ENCODE measurements at regions not wholly inside any gene's neighbourhood (a gene's known extent, or its start where the extent isn't known, plus 50 kb on each side); places are given as distances from the start of the nearest gene placed in this dataset.

- in situ Hi-C loops (cut with MboI; ENCODE audit: low sequenced_read_pairs) = no loop called here
Measured at GRCh38 chr15:98139337-98139736, 178.8 kb downstream of the ARRDC4 start.

DNA sequence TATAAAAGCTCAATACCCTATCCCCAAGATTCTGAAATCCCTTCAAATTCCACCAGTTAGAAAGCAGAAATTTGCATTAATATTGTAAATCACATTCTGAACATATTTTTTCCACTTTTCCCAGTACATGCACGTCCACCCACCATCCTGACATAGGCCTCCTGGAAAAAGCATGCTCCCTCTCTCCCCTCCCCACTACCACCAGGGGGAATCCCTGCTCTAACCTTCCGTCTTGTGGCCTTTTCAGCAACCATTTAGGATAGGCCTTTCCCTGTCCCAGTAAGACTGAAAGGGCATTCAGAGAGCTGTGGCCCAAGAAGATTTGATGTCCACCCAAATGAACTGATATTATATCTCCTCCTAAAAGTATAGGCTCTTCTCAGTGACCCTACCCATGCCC, 182.1 kb downstream of the ARRDC4 start:
- in situ Hi-C loops (cut with MboI; ENCODE audit: low sequenced_read_pairs) = no loop called here

DNA sequence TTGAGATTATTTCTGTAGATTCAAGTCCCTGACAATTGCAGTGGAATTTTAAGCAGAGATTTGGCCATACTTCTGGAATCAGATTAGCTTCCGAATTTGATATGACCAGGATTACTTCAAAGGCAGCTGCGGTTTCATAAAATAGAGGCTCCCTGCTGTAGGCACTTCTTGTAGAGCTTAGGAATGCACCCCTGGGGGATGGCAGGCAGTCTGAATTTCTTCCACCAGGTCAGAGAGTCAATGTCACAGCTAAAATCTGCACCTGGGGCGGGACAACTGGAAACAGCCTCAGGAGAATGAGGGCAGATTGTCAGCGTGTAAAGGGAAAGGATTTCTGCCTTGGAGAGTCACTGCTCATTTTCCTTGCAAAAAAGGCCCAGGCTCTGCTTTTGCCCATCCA, 182.6 kb downstream of the ARRDC4 start:
- in situ Hi-C loops (cut with MboI; ENCODE audit: low sequenced_read_pairs) = no loop called here

- in situ Hi-C loops (cut with MboI; ENCODE audit: low sequenced_read_pairs) = no loop called here
Measured at GRCh38 chr15:98144388-98144787, 183.9 kb downstream of the ARRDC4 start.

GRCh38 chr15:98146031-98146820, 185.7 kb downstream of the ARRDC4 start:
- in situ Hi-C loops (cut with MboI; ENCODE audit: low sequenced_read_pairs) = no loop called here

DNA sequence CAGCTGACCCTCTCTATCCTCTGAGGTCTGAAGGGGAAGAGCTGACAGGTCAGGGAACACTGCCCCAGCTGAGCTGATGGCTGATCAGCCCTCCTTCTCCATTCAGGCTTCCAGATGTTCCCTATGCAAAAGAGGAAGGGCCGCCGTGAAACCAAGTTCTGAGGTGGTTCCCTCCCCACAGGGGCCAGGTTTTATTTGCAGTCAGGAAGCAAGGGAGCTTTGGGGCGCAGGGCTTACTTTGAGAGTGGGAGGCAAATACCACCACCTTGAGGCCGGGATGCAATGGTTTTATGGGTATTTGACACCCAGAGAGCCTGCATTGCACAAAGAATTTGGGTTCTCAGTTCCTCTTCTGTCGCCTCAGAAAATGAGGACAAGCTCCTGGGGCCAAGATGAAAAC, 186.9 kb downstream of the ARRDC4 start:
- in situ Hi-C loops (cut with MboI; ENCODE audit: low sequenced_read_pairs) = no loop called here

GRCh38 chr15:98150084-98150483, 189.6 kb downstream of the ARRDC4 start:
- in situ Hi-C loops (cut with MboI; ENCODE audit: low sequenced_read_pairs) = no loop called here

GRCh38 chr15:98150536-98150935, 190.0 kb downstream of the ARRDC4 start:
- in situ Hi-C loops (cut with MboI; ENCODE audit: low sequenced_read_pairs) = no loop called here

- in situ Hi-C loops (cut with MboI; ENCODE audit: low sequenced_read_pairs) = no loop called here
Measured at GRCh38 chr15:98151096-98151495, 190.6 kb downstream of the ARRDC4 start.

DNA sequence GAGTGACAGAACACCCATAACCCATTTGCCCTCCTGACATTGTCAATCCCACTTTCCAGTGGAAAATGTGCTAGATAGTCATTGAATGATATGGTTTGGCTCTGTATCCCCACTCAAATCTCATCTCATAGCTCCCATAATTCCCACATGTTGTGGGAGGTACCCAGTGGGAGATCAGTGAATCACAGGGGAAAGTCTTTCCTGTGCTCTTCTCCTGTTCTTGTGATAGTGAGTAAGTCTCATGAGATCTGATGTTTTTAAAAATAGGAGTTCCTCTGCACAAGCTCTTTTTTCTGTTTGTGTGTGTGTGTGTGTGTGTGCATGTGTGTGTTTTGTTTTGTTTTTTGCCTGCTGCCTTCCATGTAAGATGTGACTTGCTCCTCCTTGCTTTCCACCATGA, 191.7 kb downstream of the ARRDC4 start:
- in situ Hi-C loops (cut with MboI; ENCODE audit: low sequenced_read_pairs) = no loop called here

GRCh38 chr15:98154863-98155262, 194.4 kb downstream of the ARRDC4 start:
- in situ Hi-C loops (cut with MboI; ENCODE audit: low sequenced_read_pairs) = no loop called here

DNA sequence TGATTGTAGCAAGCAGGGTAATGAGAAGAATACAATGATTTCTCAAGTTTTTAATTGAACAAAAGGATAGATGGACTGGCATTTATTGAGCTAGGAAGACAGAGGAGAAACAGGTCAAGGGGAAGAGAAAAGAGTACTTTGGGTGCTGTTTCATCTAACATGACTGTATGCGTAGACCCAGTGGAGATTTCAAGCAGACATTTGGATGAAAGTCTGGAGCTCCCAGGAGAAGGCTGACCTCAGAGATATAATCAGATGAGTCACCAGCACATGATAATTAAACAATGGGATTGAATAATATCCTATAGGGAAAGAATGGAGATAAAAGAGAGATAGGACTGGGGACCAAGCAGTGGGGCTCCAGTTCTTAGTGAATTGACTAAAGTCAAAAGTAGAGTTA, 194.9 kb downstream of the ARRDC4 start:
- in situ Hi-C loops (cut with MboI; ENCODE audit: low sequenced_read_pairs) = no loop called here

GRCh38 chr15:98160236-98160635, 199.7 kb downstream of the ARRDC4 start:
- in situ Hi-C loops (cut with MboI; ENCODE audit: low sequenced_read_pairs) = no loop called here

- in situ Hi-C loops (cut with MboI; ENCODE audit: low sequenced_read_pairs) = no loop called here
Measured at GRCh38 chr15:98163319-98164045, 203.0 kb downstream of the ARRDC4 start.

DNA sequence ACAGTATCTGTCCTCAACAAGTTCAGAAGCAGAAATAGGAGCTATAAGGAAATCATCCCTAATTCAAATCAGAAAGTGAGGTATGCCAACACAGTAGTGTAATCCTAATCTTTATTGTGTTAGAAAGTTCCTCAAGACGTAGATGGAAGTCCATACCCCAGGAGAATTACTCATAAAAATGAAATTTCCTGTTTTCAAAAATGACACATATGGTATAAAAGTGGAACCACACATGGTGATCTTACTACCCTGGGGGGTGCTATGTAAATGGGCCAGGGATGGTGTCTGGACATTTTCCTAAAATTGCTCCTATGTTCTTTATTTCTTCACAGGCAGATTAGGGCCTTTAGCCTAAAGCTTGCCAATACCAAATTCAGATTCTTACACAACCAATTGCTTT, 204.1 kb downstream of the ARRDC4 start:
- in situ Hi-C loops (cut with MboI; ENCODE audit: low sequenced_read_pairs) = no loop called here

DNA sequence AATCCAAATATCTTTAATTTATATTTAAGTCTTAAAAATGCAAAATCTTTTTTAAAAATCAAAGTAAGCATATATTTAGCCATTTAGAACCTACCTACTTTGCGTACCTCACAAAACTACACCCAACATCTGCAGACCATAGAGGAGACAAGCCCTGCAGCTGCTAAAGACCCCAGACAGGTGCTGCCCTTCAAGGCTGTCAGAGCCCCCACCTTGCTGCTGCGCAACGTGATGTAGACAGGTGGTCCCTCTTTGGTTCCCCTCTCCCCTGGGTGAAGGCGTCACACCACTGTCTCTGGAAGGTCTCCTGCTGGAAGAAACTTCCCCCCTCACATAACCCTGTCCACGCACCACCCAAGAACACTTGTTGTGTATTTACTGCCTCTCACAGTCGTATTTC, 204.5 kb downstream of the ARRDC4 start:
- in situ Hi-C loops (cut with MboI; ENCODE audit: low sequenced_read_pairs) = no loop called here

- in situ Hi-C loops (cut with MboI; ENCODE audit: low sequenced_read_pairs) = no loop called here
Measured at GRCh38 chr15:98167722-98168268, 207.3 kb downstream of the ARRDC4 start.

- in situ Hi-C loops (cut with MboI; ENCODE audit: low sequenced_read_pairs) = no loop called here
Measured at GRCh38 chr15:98169551-98169950, 209.0 kb downstream of the ARRDC4 start.

DNA sequence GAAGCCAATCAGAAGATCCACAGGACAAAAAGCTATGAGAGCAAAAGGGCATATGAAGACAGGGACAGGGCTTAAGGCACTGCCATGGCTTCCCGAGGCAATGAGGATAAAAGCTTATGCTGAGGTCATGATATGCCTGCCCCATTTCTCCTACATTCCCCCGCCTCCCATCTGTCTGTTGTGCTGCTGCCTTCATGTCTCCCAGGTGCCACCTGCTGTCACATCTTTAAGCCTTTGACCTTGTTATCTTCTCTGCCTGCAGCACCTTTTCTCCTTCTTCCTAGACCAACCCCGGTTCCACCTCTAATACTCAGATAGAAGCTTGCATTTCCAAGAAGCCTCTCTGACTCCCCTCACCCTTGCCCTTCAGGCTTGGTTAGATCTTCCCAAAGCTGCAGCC, 213.8 kb downstream of the ARRDC4 start:
- in situ Hi-C loops (cut with MboI; ENCODE audit: low sequenced_read_pairs) = no loop called here

DNA sequence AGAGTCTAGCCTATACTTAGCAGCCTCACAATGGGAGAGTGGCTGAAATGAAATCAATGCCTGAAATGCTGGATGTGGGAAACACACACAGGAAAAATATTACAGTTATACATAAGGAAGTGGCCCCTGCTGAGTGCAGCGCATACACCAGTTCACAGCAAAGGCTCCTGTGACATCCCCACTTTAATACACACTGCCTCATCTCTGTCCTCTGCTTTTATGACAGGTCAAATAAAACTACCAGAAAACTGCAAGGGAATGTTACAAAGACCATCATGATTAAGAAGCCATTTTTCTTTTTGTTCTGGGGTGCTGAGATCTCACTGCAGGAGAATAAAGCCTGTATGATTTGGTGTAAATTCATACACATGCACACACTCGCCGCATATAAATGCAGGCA, 214.3 kb downstream of the ARRDC4 start:
- in situ Hi-C loops (cut with MboI; ENCODE audit: low sequenced_read_pairs) = no loop called here

- in situ Hi-C loops (cut with MboI; ENCODE audit: low sequenced_read_pairs) = no loop called here
Measured at GRCh38 chr15:98177966-98178592, 217.6 kb downstream of the ARRDC4 start.

- in situ Hi-C loops (cut with MboI; ENCODE audit: low sequenced_read_pairs) = no loop called here
Measured at GRCh38 chr15:98178861-98179260, 218.4 kb downstream of the ARRDC4 start.

All from HL-60/S4 treated with retinoic acid at 250 ng/mL for 4 days and 3 days (cell line).